Left forelimb (tissue), 1 donor: ENCODE measurements at regions not wholly inside any gene's neighbourhood (a gene's known extent, or its start where the extent isn't known, plus 50 kb on each side); places are given as distances from the start of the nearest gene placed in this dataset.

ENCODE experiments used
- DNase-seq: peaks from one replicate; pipeline ENCODE4 v3.0.0-alpha.2; 2018; ENCODE audit warnings: low spot score

- DNase-seq = no peak
Measured at GRCh38 chr2:121096611-121097010, 188.4 kb downstream of the TFCP2L1 start.

GRCh38 chr2:121098556-121098955 is 186.4 kb downstream of the TFCP2L1 start:
- DNase-seq = no peak

- DNase-seq = no peak
Measured at GRCh38 chr2:121099329-121100290, 185.4 kb downstream of the TFCP2L1 start.

- DNase-seq = no peak
Measured at GRCh38 chr2:121101093-121101715, 183.8 kb downstream of the TFCP2L1 start.

- no peak for DNase-seq
Measured at GRCh38 chr2:121102941-121103340, 182.1 kb downstream of the TFCP2L1 start.

GRCh38 chr2:121103960-121104359 is 181.0 kb downstream of the TFCP2L1 start:
- no peak for DNase-seq

- DNase-seq = no peak
Measured at GRCh38 chr2:121104721-121105141, 180.3 kb downstream of the TFCP2L1 start.

GRCh38 chr2:121110924-121111323 is 174.1 kb downstream of the TFCP2L1 start:
- no peak for DNase-seq

GRCh38 chr2:121118951-121119350 is 166.1 kb downstream of the TFCP2L1 start:
- DNase-seq = no peak

GRCh38 chr2:121120411-121120810 is 164.6 kb downstream of the TFCP2L1 start:
- DNase-seq = no peak

GRCh38 chr2:121120991-121121390 is 164.0 kb downstream of the TFCP2L1 start:
- DNase-seq = no peak

GRCh38 chr2:121121661-121122060 is 163.3 kb downstream of the TFCP2L1 start:
- no peak for DNase-seq

GRCh38 chr2:121123268-121123667 is 161.7 kb downstream of the TFCP2L1 start:
- no peak for DNase-seq

GRCh38 chr2:121124330-121124729 is 160.7 kb downstream of the TFCP2L1 start:
- DNase-seq = no peak

GRCh38 chr2:121125350-121125749 is 159.7 kb downstream of the TFCP2L1 start:
- DNase-seq = no peak

GRCh38 chr2:121128741-121129659 is 156.0 kb downstream of the TFCP2L1 start:
- no peak for DNase-seq

- no peak for DNase-seq
Measured at GRCh38 chr2:121129692-121130091, 155.3 kb downstream of the TFCP2L1 start.

GRCh38 chr2:121130301-121130850 is 154.6 kb downstream of the TFCP2L1 start:
- DNase-seq = no peak

- no peak for DNase-seq
Measured at GRCh38 chr2:121131375-121131774, 153.6 kb downstream of the TFCP2L1 start.

GRCh38 chr2:121132054-121132761 is 152.8 kb downstream of the TFCP2L1 start:
- DNase-seq = no peak

- DNase-seq = no peak
Measured at GRCh38 chr2:121132762-121133107, 152.3 kb downstream of the TFCP2L1 start.
